COLO668 (cell line): ENCODE measurements at regions not wholly inside any gene's neighbourhood (a gene's known extent, or its start where the extent isn't known, plus 50 kb on each side); places are given as distances from the start of the nearest gene placed in this dataset.
A peak's percentile ranks its signal among the peaks of the same experiment; 100 is the strongest.
"Not testable (repeated sequence)": the region's sequence is repeated elsewhere in the genome, so short reads cannot be mapped to it uniquely, and the experiment has no call there.

Source experiments
- DNase-seq: peaks from one replicate; lab custom pipeline; 2025; ENCODE audit not compliant: unreplicated experiment; lab: John Stamatoyannopoulos, UW

DNA sequence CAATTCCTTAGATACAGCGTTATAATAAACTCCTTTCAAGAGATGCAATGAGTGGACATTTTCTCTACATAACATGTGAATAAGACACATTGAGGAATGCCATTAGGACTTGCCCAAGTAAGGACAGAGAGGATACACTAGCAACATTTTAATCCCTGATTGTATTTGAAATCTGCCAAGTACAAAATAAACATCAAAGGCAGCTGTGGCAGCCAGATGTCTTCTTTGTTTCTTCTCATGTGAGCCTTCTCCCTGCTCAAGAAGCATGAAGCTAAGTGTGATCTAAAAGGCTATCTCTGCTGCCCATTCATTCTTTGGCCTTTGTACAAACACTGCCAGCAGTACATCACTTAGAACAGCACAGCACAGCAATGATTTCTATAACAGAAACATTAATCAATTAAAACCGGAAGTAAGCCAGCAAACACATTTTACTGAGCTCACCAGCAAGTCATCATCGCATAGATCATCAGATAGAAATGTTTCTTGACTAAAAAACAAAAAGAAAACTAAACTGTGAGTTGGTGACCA lies 364.0 kb downstream of the CNTN6 start:
- DNase-seq = peak; percentile 10

DNA sequence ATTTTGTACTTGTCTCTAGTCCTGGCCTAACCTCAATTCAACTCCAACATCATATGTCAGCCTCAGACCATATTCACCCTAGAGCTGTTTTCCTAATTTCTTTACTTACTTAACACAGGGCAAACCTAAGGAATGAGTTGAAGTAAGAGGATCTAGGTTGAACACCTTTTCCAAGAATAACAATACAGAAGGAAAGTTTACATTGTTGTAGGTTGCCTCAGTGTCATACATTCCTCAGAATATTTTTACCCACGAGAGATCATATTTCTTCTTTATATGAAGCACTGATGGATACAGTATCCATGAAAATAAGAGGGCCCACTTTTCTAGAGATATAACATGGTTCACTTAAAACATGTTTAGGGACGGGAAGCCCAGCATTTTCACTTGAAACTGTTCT lies 369.5 kb downstream of the CNTN6 start:
- DNase-seq = no peak

DNA sequence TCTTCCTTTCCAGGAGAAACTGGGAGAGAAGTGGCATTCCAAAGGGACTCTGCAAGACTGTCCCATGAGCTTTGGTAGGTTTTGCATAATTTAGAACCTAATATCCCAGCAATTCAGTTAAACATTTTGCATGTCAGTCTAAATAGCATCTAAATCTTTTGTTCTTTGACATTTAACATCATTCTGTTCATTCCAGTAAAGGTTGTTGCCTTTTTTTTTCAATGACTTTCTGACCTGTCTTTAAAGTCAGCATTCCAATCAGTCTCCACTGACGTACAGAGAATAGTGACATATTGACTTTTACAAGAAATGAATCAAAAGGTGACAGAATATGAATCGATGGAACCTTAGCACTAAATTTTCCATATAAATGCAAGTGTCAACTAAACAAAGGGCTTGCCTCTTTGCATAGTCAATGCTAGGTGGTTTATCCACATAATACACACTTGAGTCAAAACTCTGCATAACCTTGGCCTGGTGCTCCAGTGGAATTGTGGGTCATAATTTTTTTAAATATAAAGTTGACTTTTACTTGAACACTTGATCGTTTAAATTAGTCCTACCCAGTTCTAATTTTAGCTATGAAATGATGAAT lies 370.1 kb downstream of the CNTN6 start:
- no peak for DNase-seq

DNA sequence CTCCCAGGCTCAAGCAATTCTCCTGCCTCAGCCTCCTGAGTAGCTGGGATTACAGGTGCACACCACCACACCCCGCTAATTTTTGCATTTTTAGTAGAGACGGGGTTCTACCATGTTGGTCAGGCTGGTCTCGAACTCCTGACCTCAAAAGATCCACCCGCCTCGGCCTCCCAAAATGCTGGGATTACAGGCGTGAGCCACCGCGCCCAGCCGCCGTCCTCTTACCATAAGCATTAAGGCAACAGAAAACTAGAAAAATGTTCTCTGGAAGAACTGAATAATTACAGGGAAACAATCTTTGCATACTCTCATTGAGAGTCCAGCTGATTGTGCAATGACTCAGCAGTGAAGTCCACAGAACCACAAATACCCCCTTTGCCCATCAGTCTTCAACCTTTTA lies 372.3 kb downstream of the CNTN6 start:
- DNase-seq = not testable (repeated sequence)

DNA sequence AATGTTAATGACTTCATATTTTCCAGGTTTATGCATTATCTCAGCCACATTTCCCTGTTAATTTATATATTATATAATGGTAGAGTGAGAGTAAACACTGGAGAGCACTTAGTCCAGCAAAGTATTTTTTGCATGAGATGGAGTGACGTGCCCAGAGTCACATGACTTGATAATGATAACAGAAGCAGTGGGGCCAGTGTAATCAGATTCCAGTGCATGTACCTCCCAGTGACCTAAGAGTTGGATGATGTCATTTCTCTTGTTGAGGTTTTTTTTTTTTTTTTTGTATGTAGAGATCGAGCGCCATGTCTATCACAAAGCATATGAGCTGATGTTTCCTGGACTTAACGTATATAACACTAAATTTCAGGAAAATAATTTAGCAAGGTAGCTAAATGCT lies 375.3 kb downstream of the CNTN6 start:
- no peak for DNase-seq

DNA sequence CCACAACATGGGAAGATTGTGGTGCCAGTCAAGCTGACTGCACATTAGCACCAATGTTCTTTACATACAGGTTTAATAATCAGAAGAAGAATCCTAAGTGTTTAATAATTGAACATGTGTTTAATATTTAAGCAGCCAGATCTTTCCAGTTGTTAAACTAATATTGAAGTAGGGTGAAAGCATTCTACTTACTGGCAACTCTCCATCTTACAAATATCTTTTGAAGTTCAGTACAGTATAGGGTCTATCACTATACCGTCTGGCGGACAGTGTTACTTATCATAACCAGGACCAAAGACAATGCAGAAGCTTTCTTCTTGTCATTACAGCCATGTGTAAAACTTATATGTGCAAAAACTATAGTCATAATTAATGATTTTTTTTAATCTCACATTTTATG lies 376.4 kb downstream of the CNTN6 start:
- DNase-seq = no peak

DNA sequence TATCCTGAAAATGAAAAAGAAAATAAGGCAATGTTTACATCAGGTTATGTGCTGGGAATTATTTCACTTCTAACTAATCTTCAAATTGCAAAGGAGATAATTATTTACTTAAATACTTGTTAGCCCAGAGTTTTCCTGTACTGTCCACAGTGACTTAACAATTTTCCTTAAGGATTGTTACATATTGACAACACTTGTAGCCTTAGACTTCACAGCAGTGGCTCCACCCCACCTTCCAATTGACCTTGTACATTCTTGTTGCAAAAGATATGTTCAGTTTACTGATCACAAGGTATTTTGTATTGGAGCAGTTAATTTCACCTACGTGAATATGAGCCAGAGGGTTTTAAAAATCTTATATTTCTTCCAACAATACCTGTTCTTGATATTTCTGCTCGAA lies 376.9 kb downstream of the CNTN6 start:
- DNase-seq = no peak

DNA sequence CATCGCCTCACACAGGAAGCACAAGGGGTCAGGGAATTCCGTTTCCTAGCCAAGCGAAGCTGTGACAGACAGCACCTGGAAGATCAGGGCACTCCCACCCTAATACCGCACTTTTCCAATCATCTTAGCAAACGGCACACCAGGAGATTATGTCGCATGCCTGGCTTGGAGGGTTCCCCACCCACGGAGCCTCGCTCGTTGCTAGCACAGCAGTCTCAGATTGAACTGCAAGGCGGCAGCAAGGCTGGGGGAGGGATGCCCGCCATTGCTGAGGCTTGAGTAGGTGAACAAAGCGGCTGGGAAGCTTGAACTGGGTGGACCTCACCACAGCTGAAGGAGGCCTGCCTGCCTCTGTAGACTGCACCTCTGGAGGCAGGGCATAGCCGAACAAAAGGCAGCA lies 384.8 kb downstream of the CNTN6 start:
- no peak for DNase-seq

DNA sequence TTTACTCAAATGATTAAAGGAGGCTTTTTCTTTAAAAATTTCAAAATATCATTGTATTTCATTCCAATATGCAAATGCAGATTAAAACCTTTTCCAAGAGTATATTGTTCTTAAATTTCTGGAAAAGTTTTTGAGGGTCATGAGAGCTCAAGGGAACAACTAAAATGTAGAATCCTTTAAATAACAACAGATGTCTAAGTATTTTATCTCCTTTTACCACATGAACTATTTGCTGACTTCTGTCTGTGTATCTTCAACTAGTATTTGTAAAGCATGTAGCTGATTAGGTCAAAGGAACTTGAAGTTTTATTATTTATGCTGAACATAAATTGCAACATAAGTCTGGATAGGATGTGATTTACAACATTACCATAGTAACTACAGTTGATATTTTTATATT lies 402.6 kb downstream of the CNTN6 start:
- DNase-seq = no peak

DNA sequence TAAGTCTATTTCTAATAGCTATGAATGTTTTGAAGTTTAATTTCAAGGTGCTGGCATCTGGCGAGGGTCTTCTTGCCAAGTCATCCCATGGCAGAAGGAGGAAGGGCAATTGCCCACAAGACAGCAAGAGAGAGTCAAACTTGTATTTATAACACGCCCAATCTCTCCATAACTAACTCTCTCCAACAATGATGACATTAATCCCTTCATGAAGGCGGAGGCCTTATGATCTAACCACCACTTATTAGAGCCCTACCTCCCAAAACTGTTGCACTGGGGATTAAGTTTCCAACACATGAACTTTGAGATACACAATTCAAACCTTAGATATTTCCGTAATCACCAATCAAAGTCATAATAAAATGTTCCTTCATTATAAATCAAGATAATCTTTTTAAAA lies 406.9 kb downstream of the CNTN6 start:
- DNase-seq = no peak

DNA sequence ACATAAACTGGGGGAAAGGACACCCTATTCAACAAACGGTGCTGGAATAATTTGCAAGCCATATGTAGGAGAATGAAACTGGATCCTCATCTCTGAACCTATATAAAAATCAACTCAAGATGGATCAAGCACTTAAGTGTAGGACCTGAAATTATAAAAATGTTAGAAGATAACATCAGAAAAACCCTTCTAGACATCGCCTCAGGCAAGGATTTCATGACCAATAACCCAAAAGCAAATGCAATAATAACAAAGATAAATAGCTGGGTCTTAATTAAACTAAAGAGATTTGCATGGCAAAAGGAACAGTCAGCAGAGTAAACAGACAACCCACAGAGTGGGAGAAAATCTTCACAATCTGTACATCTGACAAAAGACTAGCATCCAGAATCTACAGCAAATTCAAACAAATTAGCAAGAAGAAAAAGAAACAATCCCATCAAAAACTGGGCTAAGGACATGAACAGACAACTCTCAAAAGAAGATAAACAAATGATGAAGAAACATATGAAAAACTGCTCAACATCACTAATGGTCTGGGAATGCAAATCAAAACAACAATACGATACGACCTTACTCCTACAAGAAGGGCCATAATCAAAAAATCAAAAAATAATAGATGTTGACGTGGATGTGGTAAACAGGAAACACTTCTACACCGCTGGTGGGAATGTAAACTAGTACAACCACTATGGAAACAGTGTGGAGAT lies 408.7 kb downstream of the CNTN6 start:
- no peak for DNase-seq

DNA sequence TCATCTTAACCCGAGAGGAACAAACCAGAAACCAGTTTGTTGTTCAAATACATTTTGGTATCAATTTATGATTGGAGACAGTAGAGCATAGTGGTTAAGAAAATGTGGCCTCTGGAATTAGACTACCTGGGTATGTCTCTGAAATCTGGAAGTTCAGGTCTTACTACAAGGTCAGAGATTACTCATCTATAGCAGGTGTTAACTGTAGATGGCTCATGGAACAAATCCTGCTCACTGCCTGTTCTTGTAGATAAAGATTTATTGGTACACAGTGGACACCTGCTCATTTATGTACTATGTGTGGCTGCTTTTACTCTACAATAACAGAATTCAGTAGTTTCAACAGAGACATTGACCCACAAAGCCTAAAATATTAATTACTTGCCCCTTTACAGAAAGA lies 413.3 kb downstream of the CNTN6 start:
- no peak for DNase-seq

DNA sequence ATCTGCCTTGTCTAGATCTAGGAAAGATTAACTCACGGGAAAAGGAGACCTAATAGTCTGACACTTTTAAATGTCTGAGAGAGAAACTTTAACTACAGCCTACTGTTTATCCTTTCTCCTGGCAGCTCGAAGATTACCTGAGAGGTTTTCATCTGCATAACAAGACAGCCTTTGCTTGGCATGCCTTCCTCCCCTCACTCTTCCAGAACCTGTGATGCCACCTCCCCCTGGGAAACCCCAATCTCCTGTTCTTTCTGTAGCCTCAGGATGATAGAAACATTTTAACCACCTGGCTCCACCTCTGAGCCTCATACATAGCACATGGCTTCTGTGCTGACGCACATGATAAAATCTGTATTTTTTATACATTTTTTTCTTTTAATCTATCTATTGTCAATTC lies 420.8 kb downstream of the CNTN6 start:
- no peak for DNase-seq

DNA sequence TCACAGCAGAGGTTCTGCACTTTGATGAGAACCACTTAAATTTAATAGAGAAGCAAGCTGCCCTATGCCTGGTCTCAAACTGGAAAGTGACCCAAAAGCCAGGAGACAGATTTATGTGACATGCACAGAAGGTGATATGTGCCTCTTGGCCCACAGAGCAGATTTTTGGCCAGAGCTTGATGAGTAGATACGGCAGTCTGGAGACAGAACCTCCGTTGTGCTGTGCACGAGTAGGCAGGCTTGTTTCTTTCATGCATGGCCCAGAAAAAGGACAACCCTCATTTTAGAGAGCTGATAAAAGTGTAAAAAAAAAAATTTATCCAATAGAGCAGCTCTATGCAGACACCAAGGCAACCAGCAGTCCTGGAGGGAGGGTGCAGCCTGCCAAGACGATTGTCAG lies 423.1 kb downstream of the CNTN6 start:
- DNase-seq = no peak

DNA sequence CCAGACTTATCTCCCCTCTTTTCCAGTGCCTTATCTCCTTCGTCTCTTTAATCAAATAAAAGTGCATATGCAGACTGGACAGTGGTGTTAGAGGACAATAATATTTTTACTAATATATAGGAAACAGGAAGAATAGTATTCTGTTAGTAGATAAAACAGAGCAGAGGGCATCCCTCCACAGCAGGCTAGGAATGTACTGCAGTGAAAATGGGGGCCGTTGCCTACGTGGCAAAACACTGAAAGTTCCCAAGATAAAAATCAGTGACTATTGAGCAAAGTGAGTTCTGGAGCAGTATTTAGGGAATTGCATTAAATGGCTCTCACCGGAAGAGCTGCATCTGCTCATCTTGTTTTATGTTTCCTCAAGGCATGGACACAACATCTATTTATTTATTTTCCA lies 435.0 kb downstream of the CNTN6 start:
- no peak for DNase-seq

DNA sequence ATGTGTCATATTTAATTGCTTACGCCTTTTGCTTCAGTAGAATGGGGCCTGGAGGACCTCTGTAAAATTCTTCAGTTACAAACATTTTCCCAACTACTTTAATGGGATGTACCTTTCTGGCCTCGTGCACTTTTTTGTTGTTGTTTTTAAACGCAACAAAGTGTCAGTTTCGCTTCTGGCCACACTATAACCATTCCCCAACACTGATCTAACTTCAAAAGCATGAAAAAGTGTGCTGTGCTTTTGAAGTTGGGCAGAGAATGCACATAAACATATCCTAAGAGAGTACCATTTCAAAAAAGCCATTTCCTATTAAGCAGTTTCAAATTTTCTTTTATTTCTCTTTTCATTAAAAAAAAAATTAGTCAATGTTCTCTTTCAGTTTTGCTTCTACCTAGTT lies 435.8 kb downstream of the CNTN6 start:
- no peak for DNase-seq

DNA sequence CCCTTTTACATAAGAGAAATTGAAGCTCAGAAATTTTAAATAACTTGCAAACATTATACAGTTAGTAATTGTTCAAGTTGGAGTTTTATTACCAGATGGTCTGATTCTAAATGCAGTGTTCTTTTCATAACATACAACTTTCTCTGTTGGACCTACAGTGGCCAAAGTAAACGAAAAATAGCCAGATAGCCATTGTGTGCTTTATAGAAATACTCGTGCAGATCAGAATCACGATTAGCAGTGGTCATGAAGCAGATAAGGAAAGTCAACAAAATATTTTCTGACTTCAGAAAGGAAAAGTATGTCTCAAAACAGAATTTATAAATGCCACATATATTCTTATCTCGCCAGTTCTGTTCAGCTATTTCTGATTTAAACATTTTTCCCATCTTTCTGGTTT lies 436.9 kb downstream of the CNTN6 start:
- no peak for DNase-seq

DNA sequence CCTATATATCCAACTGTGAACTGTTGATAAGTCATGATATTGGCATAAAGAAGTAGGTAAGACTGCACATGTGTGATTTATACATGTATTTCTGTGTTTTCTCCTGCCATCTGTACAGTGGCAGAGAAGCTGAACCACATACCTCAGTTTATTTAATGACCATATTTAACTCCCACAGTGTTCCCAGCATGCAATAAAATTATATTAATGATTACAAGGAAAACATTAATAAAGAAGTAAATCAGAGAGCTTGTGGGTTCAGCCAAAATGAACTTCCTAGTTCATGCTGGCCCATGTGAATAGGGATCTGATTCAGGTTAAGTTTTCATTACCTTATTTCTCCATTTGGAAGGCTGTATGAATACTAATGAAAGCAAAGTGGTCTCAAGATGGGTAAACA lies 439.2 kb downstream of the CNTN6 start:
- no peak for DNase-seq

DNA sequence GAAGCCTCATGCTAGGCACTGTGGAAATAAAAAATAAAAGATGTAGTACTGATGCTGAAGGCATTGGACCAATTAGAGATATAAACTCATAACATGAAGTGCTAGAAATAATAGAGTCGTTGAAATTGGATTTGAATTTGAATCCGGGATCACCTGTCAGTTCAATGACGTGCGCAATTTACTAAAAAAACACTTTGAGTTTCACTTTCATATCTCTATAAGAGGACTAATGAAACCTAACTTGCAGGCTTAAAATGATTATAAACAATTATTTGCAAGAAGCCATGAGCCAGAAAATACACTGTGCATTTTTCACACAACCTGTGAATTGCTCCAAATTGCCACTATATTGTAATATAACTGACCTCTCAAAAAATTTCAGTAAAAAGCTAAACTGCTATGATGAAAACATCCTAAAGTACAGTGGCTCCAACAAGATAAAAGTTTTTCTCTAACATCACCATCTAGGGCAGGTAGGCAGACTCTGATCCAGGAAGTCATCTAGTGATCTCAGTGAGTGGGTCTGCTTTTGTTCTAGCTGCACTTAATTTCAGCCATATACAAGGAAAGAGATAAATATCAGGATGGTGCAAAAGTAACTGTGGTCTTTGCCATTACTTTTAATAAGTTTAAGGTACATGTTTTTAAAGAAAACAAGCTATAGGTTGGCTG lies 440.2 kb downstream of the CNTN6 start:
- no peak for DNase-seq

DNA sequence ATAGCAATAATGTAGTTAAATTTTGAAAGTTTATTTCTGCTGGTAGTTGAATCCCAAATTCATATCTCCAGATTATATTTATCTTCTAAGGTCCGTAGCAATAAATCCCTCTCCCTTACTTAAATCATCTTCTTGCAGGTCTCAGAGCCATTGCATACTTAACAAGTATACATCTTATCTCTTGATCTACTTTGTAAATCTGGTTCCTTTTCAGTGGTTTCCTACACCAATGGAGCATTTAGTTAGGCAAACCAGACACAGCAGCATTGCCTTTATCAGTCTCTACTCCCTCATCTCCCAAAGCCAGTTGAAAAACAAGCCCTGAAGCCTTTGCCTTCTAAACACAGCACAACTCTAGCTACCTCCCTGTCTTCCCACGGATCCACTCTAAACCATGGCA lies 440.9 kb downstream of the CNTN6 start:
- DNase-seq = no peak

DNA sequence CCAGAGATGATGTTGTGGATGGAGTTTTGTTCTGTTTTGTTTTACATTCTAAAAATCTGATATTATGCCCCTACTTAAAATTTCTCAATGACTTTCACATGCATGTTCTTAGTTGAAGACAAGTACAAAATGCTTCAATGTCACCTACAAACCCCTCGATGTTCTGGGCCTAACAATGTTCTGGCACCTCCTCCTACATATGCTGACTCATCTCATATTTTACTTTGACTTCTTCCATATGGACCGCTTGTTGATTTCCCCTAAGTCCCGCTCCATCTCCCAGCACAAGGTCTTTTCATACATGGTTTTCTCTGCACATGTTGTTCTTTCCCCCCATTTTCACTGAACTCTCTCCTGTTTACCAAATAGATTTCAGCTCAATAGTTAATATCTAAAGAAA lies 441.4 kb downstream of the CNTN6 start:
- DNase-seq = no peak

DNA sequence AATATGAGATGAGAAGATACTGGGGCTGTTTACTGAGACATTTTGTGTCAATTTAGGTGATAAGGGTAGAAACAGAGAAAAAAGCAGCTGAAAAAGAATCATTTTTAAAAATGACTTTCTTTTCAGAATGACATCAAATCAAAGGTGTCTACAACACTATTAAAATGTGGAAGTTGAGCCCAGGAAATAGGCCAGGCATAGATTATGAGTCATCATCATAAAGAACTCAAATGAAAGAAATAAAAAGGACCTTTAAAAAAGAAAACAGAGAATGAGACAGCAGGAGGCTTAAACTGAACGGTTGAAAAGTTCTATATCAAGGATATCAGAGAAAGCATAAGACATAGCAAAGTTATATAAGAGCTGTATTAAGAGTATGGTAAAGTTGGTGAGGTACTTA lies 442.5 kb downstream of the CNTN6 start:
- no peak for DNase-seq
